HCEC 1CT (cell line): ENCODE measurements at regions not wholly inside any gene's neighbourhood (a gene's known extent, or its start where the extent isn't known, plus 50 kb on each side); places are given as distances from the start of the nearest gene placed in this dataset.
"Not testable (repeated sequence)": the region's sequence is repeated elsewhere in the genome, so short reads cannot be mapped to it uniquely, and the experiment has no call there.

Source experiments
- DNase-seq: peaks from one replicate; pipeline ENCODE4 v3.0.0-alpha.2; 2017

DNA sequence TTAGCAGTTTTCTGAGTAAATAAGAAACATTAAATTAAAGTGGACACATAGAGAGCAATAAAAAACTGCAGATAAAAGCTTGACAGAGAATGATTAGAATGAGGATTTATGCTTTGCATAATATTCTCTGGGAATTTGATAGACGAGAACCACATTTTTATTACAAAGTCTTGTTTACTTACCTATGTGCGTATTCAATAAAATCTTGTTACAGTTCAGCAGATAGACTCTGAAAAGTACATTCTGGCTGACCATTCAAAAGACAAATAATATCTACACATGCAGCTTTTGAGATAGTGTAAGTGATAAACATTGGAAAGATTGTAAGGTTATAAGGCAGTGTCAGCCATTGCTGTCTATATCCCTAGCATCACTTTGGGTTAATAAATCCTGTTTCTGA is 381.6 kb downstream of the NYAP2 start:
- no peak for DNase-seq

DNA sequence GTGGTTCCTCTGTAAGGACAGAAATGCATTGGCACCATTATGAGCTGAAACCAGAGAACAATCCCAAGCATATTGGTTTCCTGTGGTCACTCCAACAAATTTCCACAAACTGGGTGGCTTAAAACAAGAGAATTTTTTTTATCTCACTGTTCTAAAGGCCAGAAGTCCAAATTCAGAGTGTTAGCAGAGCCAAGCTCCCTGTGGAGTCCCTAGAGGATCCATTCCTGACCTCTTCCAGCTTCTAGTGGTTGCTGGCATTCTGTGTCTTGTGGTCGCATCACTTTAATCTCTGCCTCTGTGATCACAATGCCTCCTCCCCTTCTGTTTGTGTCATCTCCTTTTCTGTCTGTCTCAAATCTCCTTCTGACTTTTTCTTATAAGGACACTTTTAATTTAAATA is 380.3 kb downstream of the NYAP2 start:
- DNase-seq, result no peak

DNA sequence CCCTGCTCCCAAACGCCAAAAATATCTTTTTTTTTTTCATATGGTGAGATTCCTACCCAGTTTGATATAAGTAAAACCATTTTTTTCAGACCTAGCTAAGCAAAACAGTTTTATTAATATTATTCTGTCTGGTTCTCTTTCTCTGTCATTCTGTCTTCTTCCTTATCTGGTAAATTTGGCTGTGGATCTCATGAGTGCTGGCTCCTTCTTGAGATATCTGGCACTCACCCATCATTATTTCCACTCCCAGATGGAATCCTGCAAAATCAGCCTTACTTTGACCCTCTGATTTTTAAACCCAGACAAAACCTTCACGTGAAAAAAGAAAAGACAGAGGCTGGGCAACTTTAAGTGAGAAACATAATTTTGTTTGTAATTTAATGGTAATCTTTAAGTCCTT is 373.6 kb downstream of the NYAP2 start:
- DNase-seq, result no peak

DNA sequence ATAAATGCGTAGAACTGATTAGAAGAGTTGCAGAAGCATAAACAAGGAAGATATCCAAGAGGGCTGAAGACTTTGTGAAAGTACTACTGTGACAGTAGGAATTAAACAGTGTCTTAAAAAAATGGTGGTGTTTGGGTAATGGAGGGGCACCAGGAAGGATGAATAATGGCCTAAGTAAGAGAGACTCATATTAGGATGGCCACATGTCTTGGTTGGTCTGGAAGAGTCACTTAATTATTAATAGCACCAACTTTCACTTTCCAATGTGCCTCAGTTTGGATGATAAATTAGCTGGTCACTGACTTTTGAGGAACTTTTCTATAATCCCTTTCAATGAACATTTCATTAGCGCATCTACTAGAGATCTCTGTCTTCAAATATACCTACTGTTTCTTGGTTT is 372.2 kb downstream of the NYAP2 start:
- no peak for DNase-seq

DNA sequence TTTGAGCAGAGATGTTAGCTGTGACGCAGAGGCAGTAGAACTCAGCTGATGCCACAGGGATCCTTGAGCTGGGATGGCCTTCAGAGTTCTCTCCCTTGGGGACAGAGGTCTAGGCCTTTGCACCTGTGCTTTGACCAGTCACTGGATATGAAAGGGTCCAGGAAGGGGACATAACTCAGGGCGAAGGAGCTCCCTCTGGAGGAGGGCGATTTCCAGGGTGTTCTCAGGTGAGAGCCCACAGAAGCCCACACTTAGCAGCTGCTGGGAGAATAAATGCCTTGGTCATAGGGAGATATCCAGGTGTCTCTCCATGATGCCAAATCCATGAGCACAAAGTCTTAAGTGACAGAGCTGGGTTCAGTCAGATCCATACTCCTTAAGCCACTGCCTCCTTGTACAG is 369.2 kb downstream of the NYAP2 start:
- no peak for DNase-seq

DNA sequence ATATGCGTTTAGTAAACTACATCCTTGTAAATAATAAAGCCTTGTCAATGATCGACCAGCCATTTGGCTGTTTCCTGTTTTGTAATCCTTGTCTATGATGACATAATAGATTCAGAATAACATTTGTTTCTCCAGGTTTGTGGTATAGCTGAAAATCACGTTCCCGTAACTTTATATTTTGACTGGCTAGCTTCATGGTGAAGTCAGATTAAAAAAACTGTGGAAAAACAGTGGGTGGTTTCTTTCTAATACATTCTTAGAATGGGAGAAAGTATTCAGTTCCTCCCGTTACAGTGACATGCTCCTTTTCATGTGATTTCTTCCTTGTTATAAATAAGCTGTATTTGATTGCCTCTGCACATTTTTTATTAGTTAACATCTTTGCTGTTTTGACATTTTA is 366.9 kb downstream of the NYAP2 start:
- DNase-seq, result no peak

DNA sequence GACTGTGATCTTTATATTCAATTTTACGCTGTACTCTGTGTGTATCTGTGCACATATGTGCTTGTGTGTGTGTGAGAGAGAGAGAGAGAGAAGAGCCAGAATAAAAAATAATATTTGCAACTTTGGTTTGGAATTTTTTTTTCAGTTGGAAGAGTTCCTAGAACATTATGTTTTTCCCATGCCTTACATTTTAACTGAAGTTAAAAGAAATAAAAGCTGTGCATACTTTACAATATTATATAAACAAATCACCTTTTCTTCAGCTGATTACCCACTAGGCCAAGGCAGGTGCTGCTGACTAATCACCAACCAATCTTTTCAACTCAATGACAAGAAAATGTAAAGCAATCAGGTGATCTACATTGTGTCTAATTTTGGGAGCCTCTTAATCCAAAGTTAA is 366.3 kb downstream of the NYAP2 start:
- DNase-seq, result no peak

DNA sequence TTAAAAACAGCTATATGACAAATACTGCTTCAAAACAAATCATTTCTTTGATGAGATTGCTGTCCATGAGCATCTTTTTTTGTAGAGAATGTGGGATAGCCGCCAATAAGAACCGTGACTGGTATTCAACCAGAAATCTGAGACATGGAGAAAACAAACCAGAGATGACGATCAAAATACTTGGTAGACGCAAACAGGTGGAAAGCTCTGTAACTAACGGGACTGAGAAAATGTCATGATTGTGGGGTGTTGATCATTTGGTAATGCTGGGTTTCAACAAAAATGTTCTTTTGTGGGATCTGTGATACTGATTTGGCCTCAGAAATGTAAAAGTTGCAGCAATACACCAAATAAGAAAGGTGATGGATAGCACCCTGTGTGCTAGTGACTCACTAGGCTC is 364.8 kb downstream of the NYAP2 start:
- no peak for DNase-seq

DNA sequence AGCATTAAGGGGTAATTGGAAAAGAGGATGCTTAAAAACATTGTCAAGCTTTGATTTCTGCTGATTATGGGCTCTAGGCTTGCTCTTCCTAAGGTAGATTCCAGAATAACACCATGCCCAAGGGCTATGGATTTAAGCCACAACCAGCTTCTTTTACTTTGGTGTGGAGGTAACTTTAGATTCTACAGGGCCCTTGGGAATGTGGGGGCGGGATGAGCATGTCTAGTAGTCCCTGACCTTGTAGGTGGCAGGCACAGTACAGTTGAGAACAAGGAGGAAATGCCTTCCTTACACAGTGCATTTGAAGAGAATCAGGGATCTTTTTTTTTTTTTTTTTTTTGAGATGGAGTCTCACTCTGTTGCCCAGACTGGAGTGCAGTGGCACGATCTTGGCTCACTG is 364.2 kb downstream of the NYAP2 start:
- DNase-seq, result no peak

DNA sequence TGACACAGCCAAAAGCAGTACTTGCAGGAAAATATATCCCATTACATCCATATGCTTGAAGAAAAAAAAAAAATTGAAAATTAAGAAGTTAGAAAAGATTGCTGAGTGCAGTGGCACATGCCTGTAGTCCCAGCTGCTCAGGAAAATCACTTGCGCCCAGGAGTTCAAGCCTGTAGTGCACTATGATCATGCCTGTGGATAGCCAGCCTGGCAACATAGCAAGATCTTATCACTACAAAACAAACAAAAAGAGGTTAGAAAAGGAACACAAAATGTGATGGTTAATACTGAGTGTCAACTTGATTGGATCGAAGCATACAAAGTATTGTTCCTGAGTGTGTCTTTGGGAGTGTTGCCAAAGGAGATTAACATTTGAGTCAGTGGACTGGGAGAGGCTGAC is 361.9 kb downstream of the NYAP2 start:
- no peak for DNase-seq

DNA sequence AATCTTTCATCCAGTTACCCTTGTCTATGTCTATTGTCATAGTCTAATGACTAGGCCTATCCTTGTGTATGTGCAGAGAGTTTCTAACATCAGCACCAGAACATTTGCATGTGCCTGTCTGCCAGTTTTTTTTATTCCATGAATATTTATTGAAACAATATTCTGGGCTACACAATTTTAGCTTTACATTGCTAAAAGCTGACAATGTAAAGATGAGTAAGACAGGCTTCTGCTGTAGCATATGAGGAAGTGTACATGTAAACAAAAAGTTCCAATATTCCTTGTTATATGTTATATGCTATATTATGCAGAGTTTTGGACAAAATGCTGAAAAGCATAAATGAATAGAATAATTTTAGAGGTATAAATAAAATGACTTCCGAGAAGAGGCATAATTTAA is 357.7 kb downstream of the NYAP2 start:
- no peak for DNase-seq

DNA sequence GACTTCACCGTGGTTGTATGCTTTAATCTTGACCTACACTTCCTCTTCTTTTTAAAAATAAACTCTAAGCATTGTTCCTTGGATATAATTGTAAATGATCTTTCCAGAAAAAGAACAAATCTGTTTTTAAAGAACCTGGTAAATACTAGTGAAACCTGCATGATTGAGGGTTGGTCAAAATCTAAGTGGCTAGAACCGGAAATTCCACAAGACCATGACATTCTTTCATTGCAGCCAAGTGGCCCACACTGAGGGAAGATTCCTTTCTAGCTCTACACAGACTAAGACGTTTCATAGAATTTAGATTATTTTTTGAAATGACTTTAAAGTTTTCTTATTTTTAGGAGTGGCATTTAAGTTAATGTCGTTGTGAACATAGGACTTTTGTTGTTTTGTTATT is 356.7 kb downstream of the NYAP2 start:
- no peak for DNase-seq

DNA sequence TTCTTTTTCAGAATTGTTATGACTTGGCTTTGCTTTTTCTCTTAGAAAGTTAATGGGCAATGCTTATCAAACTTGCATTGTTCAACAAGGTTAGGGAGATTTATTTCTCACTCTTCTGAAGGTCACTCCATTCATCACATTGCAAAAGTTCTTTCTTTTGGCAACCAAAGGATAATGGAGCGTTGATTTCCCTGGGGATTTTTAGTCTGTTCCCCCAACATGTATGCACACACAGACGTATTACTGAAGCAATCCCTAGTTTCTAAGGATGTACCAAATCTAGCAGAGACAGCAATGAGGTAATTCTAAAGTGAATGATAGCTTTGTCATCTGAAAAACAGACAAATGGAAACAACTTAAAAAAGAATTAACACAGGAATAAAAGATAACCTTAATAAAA is 349.1 kb downstream of the NYAP2 start:
- DNase-seq, result no peak

DNA sequence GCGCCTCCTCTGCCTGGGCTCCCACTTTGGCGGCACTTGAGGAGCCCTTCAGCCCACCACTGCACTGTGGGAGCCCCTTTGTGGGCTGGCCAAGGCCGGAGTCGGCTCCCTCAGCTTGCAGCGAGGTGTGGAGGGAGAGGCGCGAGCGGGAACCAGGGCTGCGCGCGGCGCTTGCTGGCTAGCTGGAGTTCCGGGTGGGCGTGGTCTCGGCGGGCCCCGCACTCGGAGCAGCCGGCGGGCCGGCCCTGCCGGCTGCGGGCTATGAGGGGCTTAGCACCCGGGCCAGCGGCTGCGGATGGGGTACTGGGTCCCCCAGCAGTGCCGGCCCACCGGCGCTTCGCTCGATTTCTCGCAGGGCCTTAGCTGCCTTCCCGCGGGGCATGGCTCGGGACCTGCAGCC is 344.5 kb downstream of the NYAP2 start:
- not testable (repeated sequence) for DNase-seq

DNA sequence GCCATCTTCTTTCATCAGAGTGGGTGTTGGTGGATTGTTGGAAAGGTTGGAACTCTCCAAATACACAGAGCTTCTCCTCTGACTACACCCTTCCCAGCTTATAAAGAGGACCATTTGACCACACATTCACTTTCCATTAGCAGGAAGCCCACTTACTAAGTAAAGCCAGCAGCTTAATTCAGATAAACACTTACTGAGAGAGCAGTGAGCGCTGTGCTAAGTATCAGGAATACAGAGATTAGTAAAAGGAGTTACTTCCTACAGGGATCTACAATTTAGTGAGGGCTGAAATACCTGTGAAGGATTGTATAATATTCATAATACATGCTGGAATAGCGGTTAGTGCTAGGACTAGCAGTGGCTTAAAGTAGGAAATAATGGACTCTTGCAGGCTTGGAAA is 343.0 kb downstream of the NYAP2 start:
- no peak for DNase-seq

DNA sequence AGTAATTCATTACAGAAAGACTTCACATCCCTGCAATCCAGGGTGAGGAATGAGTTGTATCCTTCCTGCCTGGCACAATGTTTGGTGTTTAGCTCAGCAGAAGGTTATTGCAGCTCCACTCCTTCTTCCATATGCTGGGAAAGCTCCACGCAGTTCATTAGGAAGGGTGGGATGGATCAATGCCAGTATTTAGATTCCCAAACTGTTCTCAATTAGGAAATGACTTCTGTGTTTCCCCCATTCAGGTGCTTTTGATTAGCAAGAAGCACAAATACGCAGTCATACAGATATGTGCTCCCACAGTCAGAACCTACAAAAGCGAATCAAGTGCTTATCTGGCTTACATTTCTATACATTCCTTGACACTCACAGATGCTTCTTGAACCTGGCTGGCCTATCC is 340.6 kb downstream of the NYAP2 start:
- DNase-seq, result no peak

DNA sequence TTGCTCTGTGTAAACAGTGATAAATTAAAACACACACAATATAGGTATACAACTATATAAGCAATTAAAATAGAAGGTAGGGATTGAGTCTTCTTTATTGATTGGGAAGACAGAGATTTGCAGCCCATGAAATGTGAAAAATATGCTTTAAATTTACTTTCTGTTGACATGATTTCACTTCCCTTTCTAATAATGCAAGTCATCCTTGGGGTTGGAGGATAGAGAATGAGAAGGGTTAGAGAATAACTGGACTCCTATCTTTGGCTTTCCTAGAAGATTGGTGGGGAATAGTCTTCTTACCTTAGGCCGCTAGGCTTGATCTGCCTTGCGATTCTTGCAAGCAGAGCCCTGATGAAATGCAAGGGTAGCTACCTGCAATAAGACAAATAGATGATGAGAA is 339.8 kb downstream of the NYAP2 start:
- DNase-seq, result no peak

DNA sequence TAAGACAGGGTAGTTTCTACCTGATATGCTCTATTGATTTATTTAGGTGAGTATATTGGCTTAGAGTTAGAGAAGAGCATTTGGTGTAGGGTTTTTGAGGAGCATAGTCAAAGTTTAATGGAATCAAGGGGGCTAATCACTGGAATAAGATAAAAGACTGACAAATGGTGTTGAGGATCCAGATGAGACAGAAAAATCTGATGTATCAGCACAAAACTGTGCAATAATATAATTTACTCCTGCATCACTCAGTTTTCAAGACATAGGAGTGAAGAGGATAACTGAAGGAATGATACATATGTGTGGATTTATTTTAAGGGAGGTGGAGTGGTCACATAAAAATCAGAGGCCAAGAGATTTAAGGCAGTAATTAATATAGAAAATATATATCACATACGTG is 339.2 kb downstream of the NYAP2 start:
- DNase-seq, result no peak

DNA sequence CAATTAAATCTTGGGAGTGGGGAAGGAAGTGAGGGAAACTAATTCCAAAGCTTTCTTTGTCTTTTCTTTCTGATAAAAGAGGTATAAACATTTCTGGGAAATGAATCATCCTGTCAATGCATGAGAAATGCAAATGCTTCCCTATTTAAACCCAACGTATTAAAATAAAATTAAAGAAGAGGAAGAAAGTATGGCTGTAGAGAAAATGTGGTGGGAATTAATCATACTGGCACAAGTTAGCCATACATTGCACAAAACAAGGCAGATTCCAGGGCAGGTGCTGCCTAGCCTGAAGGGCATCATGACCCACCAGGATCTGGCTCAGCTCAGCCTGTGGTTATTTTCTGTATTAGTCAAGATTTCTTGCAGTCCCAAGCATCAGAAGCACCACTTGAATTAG is 338.0 kb downstream of the NYAP2 start:
- no peak for DNase-seq

DNA sequence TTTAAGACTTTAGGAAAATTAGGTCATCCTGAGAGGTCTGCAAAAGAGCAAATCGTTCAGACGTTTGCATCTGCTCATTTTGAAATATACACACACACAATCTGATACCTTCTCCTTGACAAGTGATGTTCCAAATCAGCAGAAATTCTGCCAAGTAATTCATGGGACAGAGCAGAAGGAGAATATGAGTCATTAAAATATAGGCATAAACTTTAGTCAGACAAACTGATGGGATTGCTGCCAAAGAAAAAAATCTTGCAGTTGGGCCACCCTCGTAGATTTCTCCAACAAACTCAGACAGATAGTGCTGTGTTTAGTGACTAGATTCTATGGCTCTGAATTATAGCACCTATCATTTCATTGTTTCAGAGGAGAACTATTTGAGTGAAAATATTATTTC is 336.3 kb downstream of the NYAP2 start:
- DNase-seq, result peak; percentile 85

DNA sequence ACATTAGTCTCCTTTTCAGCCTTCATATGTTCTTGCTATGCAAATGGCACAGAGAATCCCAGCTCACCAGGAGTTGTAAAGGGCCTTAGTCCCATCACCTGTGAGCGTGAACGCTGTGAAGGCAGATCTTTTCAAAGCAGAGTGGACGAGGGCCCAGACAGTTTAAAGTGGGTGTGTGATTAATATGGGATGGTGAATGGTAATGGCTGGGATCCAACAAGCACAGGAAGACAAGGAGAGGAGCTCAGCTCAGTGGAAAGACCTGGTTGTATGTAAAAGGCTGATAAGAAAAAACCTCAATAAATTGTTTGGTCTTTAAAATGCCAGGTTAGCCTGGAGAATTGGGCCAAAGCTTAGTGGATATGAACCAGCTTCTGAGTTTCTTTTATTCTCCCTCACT is 326.2 kb downstream of the NYAP2 start:
- no peak for DNase-seq
